ENCODE measurements at regions not wholly inside any gene's neighbourhood (a gene's known extent, or its start where the extent isn't known, plus 50 kb on each side); places are given as distances from the start of the nearest gene placed in this dataset.

DNA sequence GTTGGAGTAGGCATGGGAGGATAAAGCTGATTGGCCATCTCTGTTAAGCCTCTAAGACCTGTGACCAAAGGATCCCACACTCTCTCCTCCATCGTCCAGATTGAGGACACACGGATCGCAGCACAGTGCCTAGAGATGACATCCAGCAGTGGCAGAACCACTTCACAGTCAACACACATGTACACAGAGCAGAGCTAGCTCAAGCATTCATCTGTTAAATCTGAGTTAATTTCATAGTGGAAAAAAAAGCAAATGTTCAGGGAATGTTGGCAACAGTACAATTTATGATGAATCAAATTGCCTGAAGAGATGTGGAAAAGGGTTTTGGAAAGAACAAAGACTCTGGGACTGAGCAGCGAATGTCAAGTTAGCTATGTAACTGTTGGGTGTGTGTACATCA is 108.1 kb upstream of the PLAAT1 start:
- dilution Hi-C loops (cut with MboI; ENCODE audit: extremely low pct_ligation_motif_present, low sequenced_read_pairs): no loop called here
- CTCF ChIA-PET: interaction anchor here (0.7 kb wide), 1 partner anchor 320 kb away, joined by 3 read pairs; no protein-coding TSS in a partner anchor

More for the DNA sequence above, 108.1 kb upstream of the PLAAT1 start:
- no peaks in the 10 kb centered on the region for H3K9me3 ChIP-seq (replicated peaks; ENCODE audit: control insufficient read depth, insufficient read depth, low read length)
- no peaks in the 10 kb centered on the region for H4K20me1 ChIP-seq (replicated peaks; ENCODE audit: control insufficient read depth, extremely low read depth, insufficient read depth, low read length)
- no peaks in the 10 kb centered on the region for H3K79me2 ChIP-seq (ENCODE audit: control insufficient read depth, insufficient read depth, low read length)
- POLR2A ChIA-PET: no interaction called here
- H3K9me1 ChIP-seq (replicated peaks; ENCODE audit: control insufficient read depth, extremely low read depth, insufficient read depth, low read length): no peaks in the 10 kb centered on the region
- intact Hi-C loops (cut with micrococcal nuclease): loop anchor here (5.0 kb wide), 1 partner anchor 316 kb away; no protein-coding TSS in a partner anchor
- H3K4me3 ChIP-seq (replicated peaks in 1 of 3; ENCODE audit: insufficient read depth in 1 of 3, low read depth in 1 of 3, low read length in 3 of 3): no peak overlapping the region
- no TSS peak for BruUV-seq (replicated peaks)
- no peak for FAIRE-seq
- no peak overlapping the region for H3K27ac ChIP-seq (ENCODE audit: insufficient read depth, low read depth, low read length)
- no peaks in the 10 kb centered on the region for H3K4me1 ChIP-seq (ENCODE audit: control insufficient read depth, extremely low read depth, insufficient read depth, low read length)
- TF ChIP-seq MYC (IDR thresholded peaks at IDR 0.05; ENCODE audit: low read depth, low read length) (no peak), POLR2AphosphoS5 (IDR thresholded peaks at IDR 0.05; ENCODE audit: insufficient read depth, low read depth, low read length) (no peak), EZH2 (IDR thresholded peaks at IDR 0.05; ENCODE audit: borderline replicate concordance, low read depth, low read length, severe bottlenecking) (no peak), JUN (IDR thresholded peaks at IDR 0.05; ENCODE audit: borderline replicate concordance, insufficient read depth, insufficient read length, low read depth) (no peak), POLR2A (IDR thresholded peaks at IDR 0.05; ENCODE audit: low read depth, low read length) (no peak), FOS (IDR thresholded peaks at IDR 0.05; ENCODE audit: borderline replicate concordance, insufficient read depth, low read length) (no peak), GATA2 (IDR thresholded peaks at IDR 0.05; ENCODE audit: insufficient read depth, insufficient read length, low read depth, low read length) (no peak)
- TF ChIP-seq, protein P1, sequence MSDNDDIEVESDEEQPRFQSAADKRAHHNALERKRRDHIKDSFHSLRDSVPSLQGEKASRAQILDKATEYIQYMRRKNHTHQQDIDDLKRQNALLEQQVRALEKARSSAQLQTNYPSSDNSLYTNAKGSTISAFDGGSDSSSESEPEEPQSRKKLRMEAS (IDR thresholded peaks at IDR 0.05; ENCODE audit: insufficient read depth, insufficient read length): no peak
- TF ChIP-seq, protein P2, sequence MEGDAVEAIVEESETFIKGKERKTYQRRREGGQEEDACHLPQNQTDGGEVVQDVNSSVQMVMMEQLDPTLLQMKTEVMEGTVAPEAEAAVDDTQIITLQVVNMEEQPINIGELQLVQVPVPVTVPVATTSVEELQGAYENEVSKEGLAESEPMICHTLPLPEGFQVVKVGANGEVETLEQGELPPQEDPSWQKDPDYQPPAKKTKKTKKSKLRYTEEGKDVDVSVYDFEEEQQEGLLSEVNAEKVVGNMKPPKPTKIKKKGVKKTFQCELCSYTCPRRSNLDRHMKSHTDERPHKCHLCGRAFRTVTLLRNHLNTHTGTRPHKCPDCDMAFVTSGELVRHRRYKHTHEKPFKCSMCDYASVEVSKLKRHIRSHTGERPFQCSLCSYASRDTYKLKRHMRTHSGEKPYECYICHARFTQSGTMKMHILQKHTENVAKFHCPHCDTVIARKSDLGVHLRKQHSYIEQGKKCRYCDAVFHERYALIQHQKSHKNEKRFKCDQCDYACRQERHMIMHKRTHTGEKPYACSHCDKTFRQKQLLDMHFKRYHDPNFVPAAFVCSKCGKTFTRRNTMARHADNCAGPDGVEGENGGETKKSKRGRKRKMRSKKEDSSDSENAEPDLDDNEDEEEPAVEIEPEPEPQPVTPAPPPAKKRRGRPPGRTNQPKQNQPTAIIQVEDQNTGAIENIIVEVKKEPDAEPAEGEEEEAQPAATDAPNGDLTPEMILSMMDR (IDR thresholded peaks at IDR 0.05; ENCODE audit: extremely low read depth in 1 of 2, insufficient read depth in 1 of 2, low read depth in 1 of 2, low read length in 2 of 2): no peak
- H3K9ac ChIP-seq (replicated peaks; ENCODE audit: extremely low read depth, insufficient read depth, low read length): no peak overlapping the region
- peaks cover 0 to 5% of the 10 kb centered on the region in 2 experiments for H3K27me3 ChIP-seq (ENCODE audit: control insufficient read depth in 2 of 2, insufficient read depth in 2 of 2, low read length in 2 of 2)
- H3K36me3 ChIP-seq (ENCODE audit: control insufficient read depth in 2 of 2, extremely low read depth in 1 of 2, insufficient read depth in 2 of 2, low read length in 2 of 2): no peaks in the 10 kb centered on the region
- DNase-seq (ENCODE audit: low read depth, low spot score): peak; percentile 4
- no peak overlapping the region for H3K4me2 ChIP-seq (ENCODE audit: insufficient read depth, low read length)
- no peak overlapping the region for H2AFZ ChIP-seq (ENCODE audit: low read depth, low read length)
